ENCODE measurements at regions not wholly inside any gene's neighbourhood (a gene's known extent, or its start where the extent isn't known, plus 50 kb on each side); places are given as distances from the start of the nearest gene placed in this dataset.
A peak's percentile ranks its signal among the peaks of the same experiment; 100 is the strongest.

- FAIRE-seq (no peak), ATAC-seq (peak; percentile 81), DNase-seq (ENCODE audit: low read depth, low spot score) (no peak)
- Histone ChIP-seq H3K36me3 (ENCODE audit: control insufficient read depth in 2 of 2, insufficient read depth in 2 of 2, low read length in 1 of 2) (no peaks in the 10 kb centered on the region), H3K4me3 (no peak overlapping the region), H3K27ac (ENCODE audit: control insufficient read depth, insufficient read depth) (no peak overlapping the region), H3K27me3 (replicated peaks in 1 of 2; ENCODE audit: control insufficient read depth in 2 of 2, insufficient read depth in 2 of 2, low read length in 1 of 2) (no peaks in the 10 kb centered on the region), H4K20me1 (ENCODE audit: control insufficient read depth, insufficient read depth) (no peaks in the 10 kb centered on the region), H3K9ac (ENCODE audit: control insufficient read depth, insufficient read depth, low read length) (no peak overlapping the region), H3K79me2 (ENCODE audit: control insufficient read depth, insufficient read depth, low read length) (no peaks in the 10 kb centered on the region), H3K4me2 (ENCODE audit: control insufficient read depth, insufficient read depth) (no peak overlapping the region), H3K9me3 (replicated peaks; ENCODE audit: control insufficient read depth, insufficient read depth, low read length) (no peaks in the 10 kb centered on the region; the same call in 1 of the 3 replicates), H3K4me1 (ENCODE audit: control insufficient read depth, insufficient read depth, low read length) (no peaks in the 10 kb centered on the region; the same call in 1 of the 2 replicates), H2AFZ (ENCODE audit: control insufficient read depth, low read depth, low read length) (peak overlapping the region; percentile 13; the same call in 1 of the 2 replicates)
- ChIA-PET POLR2A (no interaction called here), RAD21 (ENCODE audit: unreplicated experiment) (interaction anchor here (0.8 kb wide), 1 partner anchor 58 kb away, joined by 3 read pairs; no protein-coding TSS in a partner anchor), SMC1A (ENCODE audit: uncharacterized antibody, unreplicated experiment) (no interaction called here), CTCF (no interaction called here)
- TF ChIP-seq TCF3 (IDR thresholded peaks at IDR 0.05; ENCODE audit: borderline replicate concordance, insufficient read depth, low read depth, low read length) (0 out of 2 replicates have a peak, but pooled peaks have one; percentile 29), FOXK2 (IDR thresholded peaks at IDR 0.05) (no peak), TCF12 (IDR thresholded peaks at IDR 0.05; ENCODE audit: low read depth, low read length) (0 out of 2 replicates have a peak, but pooled peaks have one; percentile 33), CREB1 (IDR thresholded peaks at IDR 0.05; ENCODE audit: low read depth) (no peak), EED (IDR thresholded peaks at IDR 0.05; ENCODE audit: low read depth) (0 out of 2 replicates have a peak, but pooled peaks have one; percentile 29), YY1 (IDR thresholded peaks at IDR 0.05; ENCODE audit: low read depth, low read length) (peak; percentile 40; the same call in 1 of the 2 replicates), RUNX3 (IDR thresholded peaks at IDR 0.05; ENCODE audit: low read length) (peak; percentile 7; the same call in 1 of the 2 replicates), SUZ12 (IDR thresholded peaks at IDR 0.05; ENCODE audit: unreplicated experiment) (no peak), IRF4 (IDR thresholded peaks at IDR 0.05; ENCODE audit: low read depth, low read length) (0 out of 2 replicates have a peak, but pooled peaks have one; percentile 9)
- 0% methylated on average over 2 of the region's 2 CpGs for WGBS (ENCODE audit: insufficient coverage, insufficient replicate concordance, low lambda C conversion rate, missing lambda C conversion rate)
- no TSS peak for BruUV-seq (replicated peaks)
- intact Hi-C loops (cut with micrococcal nuclease; ENCODE audit: unreplicated experiment) (no loop called here), in situ Hi-C loops (cut with MboI) (no loop called here)
Measured at GRCh38 chr4:152220201-152220666, 315.7 kb downstream of the FBXW7 start.

GRCh38 chr4:152218576-152218975 is 317.3 kb downstream of the FBXW7 start:
- FAIRE-seq (no peak), ATAC-seq (no peak), DNase-seq (ENCODE audit: low read depth, low spot score) (no peak)
- TF ChIP-seq SMAD5 (IDR thresholded peaks at IDR 0.05; ENCODE audit: low read depth) (no peak), RAD21 (IDR thresholded peaks at IDR 0.05; ENCODE audit: insufficient read depth, low read depth, low read length) (no peak), RUNX3 (IDR thresholded peaks at IDR 0.05; ENCODE audit: low read length) (no peak), TARDBP (IDR thresholded peaks at IDR 0.05; ENCODE audit: borderline replicate concordance) (no peak), IRF5 (IDR thresholded peaks at IDR 0.05; ENCODE audit: borderline replicate concordance) (no peak), SMC3 (IDR thresholded peaks at IDR 0.05; ENCODE audit: borderline replicate concordance, low read length) (no peak), ZNF207 (IDR thresholded peaks at IDR 0.05; ENCODE audit: borderline replicate concordance) (no peak), STAT1 (conservative IDR thresholded peaks at IDR 0.05) (no peak), ZSCAN29 (IDR thresholded peaks at IDR 0.05) (no peak), GABPA (IDR thresholded peaks at IDR 0.05; ENCODE audit: low read depth) (no peak), NR2F1 (conservative IDR thresholded peaks at IDR 0.05) (no peak)
- H3K27me3 ChIP-seq (replicated peaks in 1 of 2; ENCODE audit: control insufficient read depth in 2 of 2, insufficient read depth in 2 of 2, low read length in 1 of 2): no peaks in the 10 kb centered on the region
- CTCF ChIA-PET: no interaction called here
- in situ Hi-C loops (cut with MboI): no loop called here
- H3K4me2 ChIP-seq (ENCODE audit: control insufficient read depth, insufficient read depth): no peak overlapping the region
- peaks cover 2% of the 10 kb centered on the region; the same call in 2 of the 3 replicates for H3K9me3 ChIP-seq (replicated peaks; ENCODE audit: control insufficient read depth, insufficient read depth, low read length)
- SMC1A ChIA-PET (ENCODE audit: uncharacterized antibody, unreplicated experiment): no interaction called here
- no peaks in the 10 kb centered on the region for H3K36me3 ChIP-seq (ENCODE audit: control insufficient read depth in 2 of 2, insufficient read depth in 2 of 2, low read length in 1 of 2)
- no peaks in the 10 kb centered on the region for H4K20me1 ChIP-seq (ENCODE audit: control insufficient read depth, insufficient read depth)
- H2AFZ ChIP-seq (ENCODE audit: control insufficient read depth, low read depth, low read length): no peak overlapping the region
- no peak overlapping the region for H3K27ac ChIP-seq (ENCODE audit: control insufficient read depth, insufficient read depth)
- H3K4me1 ChIP-seq (ENCODE audit: control insufficient read depth, insufficient read depth, low read length): no peaks in the 10 kb centered on the region; the same call in 1 of the 2 replicates
- no peak overlapping the region for H3K9ac ChIP-seq (ENCODE audit: control insufficient read depth, insufficient read depth, low read length)
- POLR2A ChIA-PET: no interaction called here
- no peak overlapping the region for H3K4me3 ChIP-seq
- no peaks in the 10 kb centered on the region for H3K79me2 ChIP-seq (ENCODE audit: control insufficient read depth, insufficient read depth, low read length)
- WGBS (ENCODE audit: insufficient coverage, insufficient replicate concordance, low lambda C conversion rate, missing lambda C conversion rate): 75% methylated on average over 4 of the region's 4 CpGs
- RAD21 ChIA-PET (ENCODE audit: unreplicated experiment): no interaction called here
- no TSS peak for BruUV-seq (replicated peaks)
- intact Hi-C loops (cut with micrococcal nuclease; ENCODE audit: unreplicated experiment): no loop called here

Measured in GM12878 (cell line).